Cardiac fibroblast (primary cell): ENCODE measurements at regions not wholly inside any gene's neighbourhood (a gene's known extent, or its start where the extent isn't known, plus 50 kb on each side); places are given as distances from the start of the nearest gene placed in this dataset.

ENCODE experiments used
- DNase-seq, 2 donors: peaks; one replicate each; pipeline versions ENCODE4 v3.0.0 to v3.0.0-alpha.2; 2010; ENCODE audit warnings: low read depth in 2 of 2
- H3K4me3 ChIP-seq, 2 donors: replicated peaks in 1 of 2; 1 replicate in 1 of 2; 2 replicates in 1 of 2; pipeline ENCODE4 v1.5.1; 2011; ENCODE audit warnings: low read depth in 2 of 2, low read length in 2 of 2, mild to moderate bottlenecking in 2 of 2, moderate library complexity in 1 of 2
- TF ChIP-seq, protein P1 (sequence below): IDR thresholded peaks from one replicate; pipeline ENCODE4 v1.5.1; 2011; ENCODE audit warnings: low read depth, mild to moderate bottlenecking, low read length, inconsistent platforms

DNA sequence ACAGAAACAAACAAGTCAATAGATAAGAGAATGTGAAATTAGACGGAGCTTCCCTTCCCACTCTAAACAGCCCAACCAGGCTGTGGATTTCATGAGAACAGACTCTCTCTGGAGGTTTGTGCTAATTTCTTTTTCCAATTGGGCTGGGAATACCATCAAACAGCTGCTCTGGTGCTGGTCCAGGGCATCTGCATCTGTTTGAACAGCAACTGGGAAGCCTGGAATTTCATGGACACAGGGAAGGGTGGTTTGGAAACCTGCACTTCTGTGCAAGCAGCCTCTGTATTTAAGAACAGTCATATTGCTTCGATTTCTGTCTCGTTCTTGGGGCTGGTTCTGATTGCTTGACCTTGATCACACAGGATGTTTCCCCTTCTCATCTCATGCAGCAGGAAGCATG is 88.7 kb downstream of the FOXL1 start:
- TF ChIP-seq, protein P1, sequence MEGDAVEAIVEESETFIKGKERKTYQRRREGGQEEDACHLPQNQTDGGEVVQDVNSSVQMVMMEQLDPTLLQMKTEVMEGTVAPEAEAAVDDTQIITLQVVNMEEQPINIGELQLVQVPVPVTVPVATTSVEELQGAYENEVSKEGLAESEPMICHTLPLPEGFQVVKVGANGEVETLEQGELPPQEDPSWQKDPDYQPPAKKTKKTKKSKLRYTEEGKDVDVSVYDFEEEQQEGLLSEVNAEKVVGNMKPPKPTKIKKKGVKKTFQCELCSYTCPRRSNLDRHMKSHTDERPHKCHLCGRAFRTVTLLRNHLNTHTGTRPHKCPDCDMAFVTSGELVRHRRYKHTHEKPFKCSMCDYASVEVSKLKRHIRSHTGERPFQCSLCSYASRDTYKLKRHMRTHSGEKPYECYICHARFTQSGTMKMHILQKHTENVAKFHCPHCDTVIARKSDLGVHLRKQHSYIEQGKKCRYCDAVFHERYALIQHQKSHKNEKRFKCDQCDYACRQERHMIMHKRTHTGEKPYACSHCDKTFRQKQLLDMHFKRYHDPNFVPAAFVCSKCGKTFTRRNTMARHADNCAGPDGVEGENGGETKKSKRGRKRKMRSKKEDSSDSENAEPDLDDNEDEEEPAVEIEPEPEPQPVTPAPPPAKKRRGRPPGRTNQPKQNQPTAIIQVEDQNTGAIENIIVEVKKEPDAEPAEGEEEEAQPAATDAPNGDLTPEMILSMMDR = no peak

DNA sequence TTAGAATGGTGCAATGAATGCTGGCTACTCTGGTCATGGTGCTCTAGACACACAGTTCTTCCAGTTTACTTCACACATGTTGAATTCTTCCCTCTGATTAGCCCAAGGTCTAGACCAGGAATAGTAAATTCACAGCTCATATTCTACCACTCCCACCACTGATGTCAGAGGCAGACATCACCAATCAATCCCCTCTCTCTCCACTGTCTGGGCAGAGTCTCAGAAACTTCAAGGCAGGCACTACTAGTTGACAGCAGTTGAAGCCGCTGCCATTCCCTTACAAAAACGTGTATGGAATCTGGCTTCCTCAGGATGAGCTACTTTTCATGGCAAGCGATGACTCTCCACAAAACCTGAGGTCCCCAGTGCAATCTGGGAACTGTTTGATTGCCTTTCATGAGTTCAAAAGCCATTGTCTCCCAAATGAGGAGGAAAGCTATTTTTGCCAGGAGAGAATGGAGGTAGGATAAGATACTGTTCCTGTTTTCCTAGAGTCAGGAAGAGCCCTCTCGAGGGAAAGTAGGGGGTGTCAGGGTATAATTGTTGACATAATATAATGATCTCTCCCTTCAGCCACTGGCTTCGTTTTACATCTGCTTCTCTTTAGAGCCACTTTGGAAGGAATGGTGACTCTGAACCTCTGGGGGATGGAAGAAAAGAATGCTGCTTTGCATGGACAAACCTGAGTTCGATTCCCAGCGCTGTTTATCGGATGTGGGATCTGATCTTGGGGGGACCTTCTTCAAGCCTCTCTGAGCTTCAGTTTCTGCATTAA is 90.0 kb downstream of the FOXL1 start:
- TF ChIP-seq, protein P1 = no peak
- peak overlapping the region in 1 of 2 donors; percentile 26 for H3K4me3 ChIP-seq
- peak; percentile 72 to 93 for DNase-seq

More for the DNA sequence above, 88.7 kb downstream of the FOXL1 start:
- DNase-seq = no peak
- H3K4me3 ChIP-seq = no peak overlapping the region

DNA sequence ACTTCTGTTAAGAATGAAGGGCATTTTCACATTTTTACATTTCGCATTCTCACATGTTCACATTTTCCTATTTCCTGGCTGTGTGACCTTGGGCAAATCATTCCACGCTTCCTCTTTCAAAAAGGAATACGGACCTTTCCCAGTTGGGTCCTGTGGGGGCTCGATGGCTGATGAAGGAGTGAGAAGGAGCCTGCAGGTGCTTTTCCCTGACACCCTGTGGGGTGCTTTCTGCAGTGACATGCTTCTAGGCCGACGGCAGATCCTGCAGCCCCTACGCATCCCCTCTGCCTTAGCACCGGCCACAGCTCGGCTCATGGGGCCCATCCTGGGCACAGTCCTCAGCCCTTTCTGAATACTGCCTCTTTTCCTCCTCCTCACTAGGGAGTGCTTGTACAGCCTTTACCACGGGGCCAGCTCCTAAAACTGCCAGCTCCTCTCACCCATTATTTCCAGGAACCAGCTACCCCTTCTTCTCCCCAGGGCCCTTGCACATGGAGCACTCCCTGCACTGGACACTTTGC is 91.0 kb downstream of the FOXL1 start:
- no peak for DNase-seq
- H3K4me3 ChIP-seq = no peak overlapping the region
- TF ChIP-seq, protein P1 = no peak

DNA sequence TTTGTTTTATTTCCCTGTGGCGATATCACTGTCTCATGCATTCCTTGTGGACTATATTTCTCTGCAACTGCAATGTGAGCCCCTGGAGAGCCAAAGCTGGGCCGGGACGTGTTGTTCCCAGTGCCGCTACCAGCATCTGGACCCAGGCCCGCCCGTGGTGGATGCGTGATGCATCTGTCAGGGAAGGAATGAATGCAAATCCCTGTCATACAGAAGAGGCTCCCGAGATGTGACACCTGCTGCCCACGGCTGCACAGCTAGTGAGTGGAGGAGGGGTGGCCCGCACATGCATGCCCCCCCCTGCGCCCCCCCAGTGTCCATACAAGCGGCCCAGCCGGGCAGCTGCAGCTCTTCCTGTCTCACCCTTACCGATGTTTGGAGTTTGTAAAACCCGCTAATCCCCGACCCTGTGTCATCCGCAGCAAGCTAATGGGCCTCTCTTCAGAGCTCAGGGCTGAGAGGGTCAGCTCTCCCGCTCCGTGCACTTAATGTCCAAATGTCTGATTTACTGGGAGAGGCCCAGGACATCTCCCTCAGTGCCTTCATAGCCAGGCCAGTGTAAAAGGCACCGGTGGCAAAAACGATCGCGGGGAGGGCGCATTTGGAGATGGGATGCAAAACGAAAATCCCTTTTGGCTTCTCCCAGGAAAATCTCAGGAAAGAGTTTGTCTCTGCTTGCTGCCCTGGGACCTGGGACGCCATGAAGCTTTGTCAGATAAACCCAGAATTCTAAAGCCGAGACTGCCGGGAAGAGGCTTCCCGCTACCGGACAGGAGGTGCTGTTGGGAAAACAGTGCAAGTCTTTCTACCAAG is 91.8 kb downstream of the FOXL1 start:
- no peak overlapping the region for H3K4me3 ChIP-seq
- peak in 1 of 2 donors; percentile 42 for DNase-seq
- TF ChIP-seq, protein P1 = no peak

DNA sequence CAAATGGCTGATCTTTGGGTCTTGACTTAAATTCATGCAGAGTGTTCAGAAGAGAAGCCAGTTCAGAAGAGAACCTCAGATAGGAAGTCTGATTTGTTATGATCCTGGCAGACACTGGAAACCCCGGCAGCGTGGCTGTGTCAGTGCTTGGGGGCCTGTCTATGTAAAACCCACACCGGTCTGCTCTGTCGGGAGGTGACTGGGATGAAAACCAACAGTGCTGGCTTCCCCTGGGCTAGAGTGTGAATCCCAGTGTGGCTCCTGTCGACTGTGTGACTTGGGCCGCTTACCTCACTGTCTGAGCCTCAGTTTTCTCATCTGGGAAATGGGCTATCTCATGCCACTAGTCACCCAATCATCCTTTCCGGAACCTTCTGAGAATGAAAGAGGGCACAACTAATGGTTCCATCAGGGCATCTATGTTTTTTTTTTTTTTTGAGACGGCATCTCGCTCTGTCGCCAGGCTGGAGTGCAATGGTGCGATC is 92.4 kb downstream of the FOXL1 start:
- TF ChIP-seq, protein P1 = no peak
- no peak overlapping the region for H3K4me3 ChIP-seq
- DNase-seq = no peak

DNA sequence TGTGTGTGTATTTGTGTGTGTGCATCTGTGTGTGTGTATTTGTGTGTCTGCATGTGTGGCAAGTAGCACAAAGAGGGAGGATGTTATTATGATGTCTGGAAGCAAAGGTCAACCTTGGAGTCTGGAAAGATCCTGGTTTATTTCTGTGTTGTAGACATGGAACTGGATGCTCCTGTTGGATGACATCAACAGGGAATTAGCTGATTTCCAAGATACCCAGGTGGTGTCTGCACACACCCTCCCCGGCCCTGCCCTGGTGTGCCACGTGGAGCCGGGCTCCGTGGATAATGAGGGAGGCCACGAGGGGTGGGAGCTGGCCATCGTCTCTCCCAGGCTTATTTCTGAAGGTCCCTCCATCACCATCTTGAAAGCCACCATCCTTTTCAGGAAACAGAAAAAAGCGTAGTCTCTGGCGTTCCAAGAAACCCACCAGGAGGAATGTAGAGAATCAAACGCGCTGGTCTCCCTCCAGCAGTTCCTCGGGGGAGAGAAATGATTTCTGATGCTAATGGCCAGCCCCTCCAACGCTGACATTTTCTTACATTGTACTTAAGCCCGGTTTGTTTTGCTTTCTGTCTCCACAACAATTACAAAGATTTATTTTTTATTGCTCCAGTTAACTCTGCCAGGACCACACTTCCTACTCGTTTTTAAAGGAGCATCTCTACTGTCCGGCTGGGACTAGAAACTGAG is 93.3 kb downstream of the FOXL1 start:
- TF ChIP-seq, protein P1 = no peak
- H3K4me3 ChIP-seq = no peak overlapping the region
- DNase-seq = no peak
